OCI-LY7 (cell line): ENCODE measurements at regions not wholly inside any gene's neighbourhood (a gene's known extent, or its start where the extent isn't known, plus 50 kb on each side); places are given as distances from the start of the nearest gene placed in this dataset.

ENCODE experiments used
- BruUV-seq: library from RNA; stranded (reverse); fragments of 400-500 nt; replicated peaks from 2 replicates; lab custom pipeline; 2021; lab: Mats Ljungman, UMichigan
- CTCF ChIA-PET: fragments of 300-600 bp; sonication (Branson Sonifier 250); formaldehyde crosslinking; loops from one replicate; lab custom pipeline; 2022; ENCODE audit warnings: antibody characterized with exemption; ENCODE audit not compliant: unreplicated experiment; lab: Charles Lee
- POLR2A ChIA-PET: fragments of 300-600 bp; sonication (Branson Sonifier 250); formaldehyde crosslinking; loops from one replicate; lab custom pipeline; 2022; ENCODE audit warnings: antibody characterized with exemption; lab: Charles Lee
- DNase-seq: peaks from one replicate; pipeline ENCODE4 v3.0.0-alpha.2; 2015; ENCODE audit warnings: low spot score
- H2AFZ ChIP-seq: fragments of 200-600 bp; sonication (generic), shearing (Covaris generic); 2 replicates; pipeline ENCODE4 v1.6.1; 2014; ENCODE audit warnings: mild to moderate bottlenecking, antibody characterized with exemption, low read length, moderate library complexity
- H3K27ac ChIP-seq: fragments of 200-600 bp; sonication (generic); 2 replicates; pipeline ENCODE4 v1.5.1; 2014; ENCODE audit warnings: mixed run types, low read depth, mild to moderate bottlenecking, moderate library complexity, low read length, inconsistent platforms; ENCODE audit not compliant: poor library complexity, severe bottlenecking
- H3K36me3 ChIP-seq: fragments of 200-600 bp; sonication (generic); 2 replicates; pipeline ENCODE4 v1.6.1; 2014; ENCODE audit warnings: mild to moderate bottlenecking, antibody characterized with exemption, low read length, moderate library complexity, mixed read lengths; ENCODE audit not compliant: insufficient read depth
- H3K4me1 ChIP-seq: fragments of 200-600 bp; sonication (generic); 2 replicates; pipeline ENCODE4 v1.5.1; 2014; ENCODE audit warnings: mild to moderate bottlenecking, low read length; ENCODE audit not compliant: insufficient read depth, poor library complexity, severe bottlenecking
- H3K4me2 ChIP-seq: fragments of 200-600 bp; sonication (generic); 2 replicates; pipeline ENCODE4 v1.6.1; 2014; ENCODE audit warnings: mild to moderate bottlenecking, low read length
- H3K4me3 ChIP-seq: fragments of 200-600 bp; sonication (generic); 2 replicates; pipeline ENCODE4 v1.5.1; 2014; ENCODE audit warnings: mild to moderate bottlenecking, low read depth, low read length; ENCODE audit not compliant: poor library complexity, severe bottlenecking
- H3K79me2 ChIP-seq: fragments of 200-600 bp; sonication (generic); 2 replicates; pipeline ENCODE4 v1.6.1; 2016; ENCODE audit warnings: low read depth, mild to moderate bottlenecking, low read length, moderate library complexity, mixed read lengths; ENCODE audit not compliant: insufficient read depth
- H3K9me2 ChIP-seq: fragments of 200-600 bp; sonication (generic); 2 replicates; pipeline ENCODE4 v1.6.1; 2016; ENCODE audit warnings: mild to moderate bottlenecking, low read length, mixed read lengths; ENCODE audit not compliant: insufficient read depth
- H3K9me3 ChIP-seq: fragments of 200-600 bp; sonication (generic); 2 replicates; pipeline ENCODE4 v1.6.1; 2014; ENCODE audit warnings: mild to moderate bottlenecking, mixed run types, low read length, mixed read lengths
- H4K20me1 ChIP-seq: fragments of 200-600 bp; sonication (generic); 2 replicates; pipeline ENCODE4 v1.6.1; 2014; ENCODE audit warnings: mild to moderate bottlenecking, antibody characterized with exemption, low read length, moderate library complexity, mixed read lengths; ENCODE audit not compliant: insufficient read depth
- EZH2phosphoT487 ChIP-seq: fragments of 200-600 bp; sonication (generic); IDR thresholded peaks from 2 replicates; pipeline ENCODE4 v1.6.1; 2018; ENCODE audit warnings: low read depth, borderline replicate concordance, mild to moderate bottlenecking, mixed run types, antibody characterized with exemption, low read length, moderate library complexity, mixed read lengths
- intact Hi-C: fragments of 100-400 bp; cut with micrococcal nuclease; formaldehyde crosslinking; loops from one replicate; pipeline ENCODE4 v1.10.0; 2022; ENCODE audit not compliant: unreplicated experiment
- TF ChIP-seq, protein P1 (sequence below): fragments of 200-600 bp; sonication (generic); conservative IDR thresholded peaks from 2 replicates; pipeline ENCODE4 v1.5.1; 2014; ENCODE audit warnings: mild to moderate bottlenecking, antibody characterized with exemption, low read length, moderate library complexity, mixed read lengths

GRCh38 chr7:82669141-82669540 lies 225.6 kb upstream of the CACNA2D1 start:
- H3K9me3 ChIP-seq, result no peaks in the 10 kb centered on the region
- no peaks in the 10 kb centered on the region for H3K9me2 ChIP-seq
- ChIA-PET POLR2A (interaction anchor here (0.6 to 1.5 kb wide), 2 partner anchors 9 to 18 kb away, joined by 3 to 6 read pairs; no protein-coding TSS in a partner anchor), CTCF (no interaction called here)
- no peak overlapping the region for H2AFZ ChIP-seq
- BruUV-seq, result no TSS peak
- no peak overlapping the region for H3K4me3 ChIP-seq
- no peak overlapping the region for H3K27ac ChIP-seq
- TF ChIP-seq EZH2phosphoT487, result no peak
- TF ChIP-seq, protein P1, sequence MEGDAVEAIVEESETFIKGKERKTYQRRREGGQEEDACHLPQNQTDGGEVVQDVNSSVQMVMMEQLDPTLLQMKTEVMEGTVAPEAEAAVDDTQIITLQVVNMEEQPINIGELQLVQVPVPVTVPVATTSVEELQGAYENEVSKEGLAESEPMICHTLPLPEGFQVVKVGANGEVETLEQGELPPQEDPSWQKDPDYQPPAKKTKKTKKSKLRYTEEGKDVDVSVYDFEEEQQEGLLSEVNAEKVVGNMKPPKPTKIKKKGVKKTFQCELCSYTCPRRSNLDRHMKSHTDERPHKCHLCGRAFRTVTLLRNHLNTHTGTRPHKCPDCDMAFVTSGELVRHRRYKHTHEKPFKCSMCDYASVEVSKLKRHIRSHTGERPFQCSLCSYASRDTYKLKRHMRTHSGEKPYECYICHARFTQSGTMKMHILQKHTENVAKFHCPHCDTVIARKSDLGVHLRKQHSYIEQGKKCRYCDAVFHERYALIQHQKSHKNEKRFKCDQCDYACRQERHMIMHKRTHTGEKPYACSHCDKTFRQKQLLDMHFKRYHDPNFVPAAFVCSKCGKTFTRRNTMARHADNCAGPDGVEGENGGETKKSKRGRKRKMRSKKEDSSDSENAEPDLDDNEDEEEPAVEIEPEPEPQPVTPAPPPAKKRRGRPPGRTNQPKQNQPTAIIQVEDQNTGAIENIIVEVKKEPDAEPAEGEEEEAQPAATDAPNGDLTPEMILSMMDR, result no peak
- no peak for DNase-seq
- no peaks in the 10 kb centered on the region for H3K79me2 ChIP-seq
- H4K20me1 ChIP-seq, result no peaks in the 10 kb centered on the region
- intact Hi-C loops, result no loop called here
- H3K36me3 ChIP-seq, result no peaks in the 10 kb centered on the region
- H3K4me2 ChIP-seq, result no peak overlapping the region
- H3K4me1 ChIP-seq, result no peaks in the 10 kb centered on the region

GRCh38 chr7:82668676-82669075 lies 225.1 kb upstream of the CACNA2D1 start:
- Histone ChIP-seq H3K36me3 (no peaks in the 10 kb centered on the region), H3K4me3 (no peak overlapping the region), H4K20me1 (no peaks in the 10 kb centered on the region), H3K79me2 (no peaks in the 10 kb centered on the region), H3K9me2 (no peaks in the 10 kb centered on the region), H3K27ac (no peak overlapping the region), H3K4me1 (no peaks in the 10 kb centered on the region), H3K4me2 (no peak overlapping the region), H3K9me3 (no peaks in the 10 kb centered on the region), H2AFZ (no peak overlapping the region)
- no TSS peak for BruUV-seq
- TF ChIP-seq, protein P1, result no peak
- TF ChIP-seq EZH2phosphoT487, result no peak
- CTCF ChIA-PET, result no interaction called here
- intact Hi-C loops, result no loop called here
- no peak for DNase-seq
- POLR2A ChIA-PET, result interaction anchor here (0.6 to 1.5 kb wide), 4 partner anchors 8 to 839 kb away, joined by 3 to 8 read pairs (median 4); no protein-coding TSS in a partner anchor

DNA sequence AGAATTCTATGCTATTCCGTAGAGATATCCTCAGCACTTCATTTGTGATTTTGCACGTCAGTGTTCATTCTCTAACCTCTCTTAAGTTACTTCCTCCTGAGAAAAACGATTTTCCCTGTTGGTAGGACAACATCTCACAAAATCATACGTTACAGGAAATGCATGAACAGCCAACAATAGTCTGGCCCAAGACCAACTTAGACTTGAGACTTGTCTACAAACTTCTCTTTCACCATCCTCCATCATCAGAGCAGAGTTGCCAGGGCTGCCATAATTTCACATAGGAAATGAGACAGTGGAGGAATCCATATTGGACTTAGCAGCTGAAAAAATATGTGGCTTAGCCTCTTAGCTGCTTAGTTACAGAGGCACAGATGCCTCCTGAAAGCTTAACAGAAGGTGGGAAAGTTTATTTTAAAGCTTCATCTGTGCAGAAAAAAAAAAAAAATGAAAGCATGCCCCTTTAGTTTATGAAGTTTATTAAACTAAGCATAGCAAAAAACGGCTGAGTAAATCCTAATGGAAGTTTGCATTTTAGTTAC lies 222.5 kb upstream of the CACNA2D1 start:
- Histone ChIP-seq H3K4me3 (no peak overlapping the region), H3K4me2 (no peak overlapping the region), H3K79me2 (no peaks in the 10 kb centered on the region), H3K4me1 (no peaks in the 10 kb centered on the region), H2AFZ (no peak overlapping the region), H3K36me3 (no peaks in the 10 kb centered on the region), H3K27ac (no peak overlapping the region), H3K9me3 (no peaks in the 10 kb centered on the region), H3K9me2 (no peaks in the 10 kb centered on the region), H4K20me1 (no peaks in the 10 kb centered on the region)
- TF ChIP-seq, protein P1, result no peak
- TF ChIP-seq EZH2phosphoT487, result no peak
- ChIA-PET CTCF (no interaction called here), POLR2A (interaction anchor here (1.0 kb wide), 1 partner anchor 20 kb away, joined by 3 read pairs; no protein-coding TSS in a partner anchor)
- no TSS peak for BruUV-seq
- intact Hi-C loops, result no loop called here
- no peak for DNase-seq
